ENCODE measurements at regions not wholly inside any gene's neighbourhood (a gene's known extent, or its start where the extent isn't known, plus 50 kb on each side); places are given as distances from the start of the nearest gene placed in this dataset.
"Not testable (repeated sequence)": the region's sequence is repeated elsewhere in the genome, so short reads cannot be mapped to it uniquely, and the experiment has no call there.

GRCh38 chr10:63829573-63830149, 308.5 kb downstream of the REEP3 start:
- H3K36me3 Mint-ChIP-seq: no peaks in the 10 kb centered on the region
- CTCF ChIA-PET: no interaction called here

DNA sequence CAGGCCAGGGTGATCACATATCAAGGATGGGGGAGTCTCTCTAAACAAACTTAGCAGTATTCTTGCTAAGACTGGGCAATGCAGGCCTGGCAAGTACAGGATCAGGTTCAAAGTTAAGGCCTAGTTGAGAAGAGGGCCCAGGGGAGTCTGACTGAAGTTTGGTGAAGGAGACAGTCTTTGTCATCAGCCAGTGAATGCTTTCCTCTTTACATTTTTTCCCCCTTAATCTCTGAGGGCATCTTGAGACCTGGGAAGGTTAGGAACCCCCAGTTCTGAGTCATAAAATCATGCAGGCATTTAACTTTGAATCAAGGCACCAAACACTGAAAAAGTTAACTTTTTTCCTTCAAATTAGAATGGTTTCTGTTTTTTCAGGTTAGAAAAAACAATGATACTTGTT, 311.5 kb downstream of the REEP3 start:
- Histone ChIP-seq H3K27ac (ENCODE audit: low read depth, low read length) (no peak overlapping the region), H3K9me3 (ENCODE audit: low read length) (no peaks in the 10 kb centered on the region), H3K36me3 (ENCODE audit: insufficient read depth, low read length) (no peaks in the 10 kb centered on the region), H3K4me1 (ENCODE audit: insufficient read depth, low read length) (no peaks in the 10 kb centered on the region), H3K4me3 (ENCODE audit: low read length) (no peak overlapping the region), H3K27me3 (ENCODE audit: insufficient read depth, low read length, poor library complexity, severe bottlenecking) (no peaks in the 10 kb centered on the region)
- Mint-ChIP-seq H3K27me3 (peaks cover 2 to 22% of the 10 kb centered on the region in 2 donors), H3K9me3 (no peaks in the 10 kb centered on the region), H3K36me3 (no peaks in the 10 kb centered on the region), H3K4me1 (no peaks in the 10 kb centered on the region), H3K27ac (no peak overlapping the region), H3K4me3 (no peak overlapping the region)
- no peak for DNase-seq
- ChIA-PET CTCF (interaction anchor here (1.4 kb wide), 1 partner anchor 8 kb away, joined by 3 read pairs; no protein-coding TSS in a partner anchor), POLR2A (no interaction called here)

More at GRCh38 chr10:63829573-63830149, 308.5 kb downstream of the REEP3 start:
- H3K27me3 ChIP-seq (ENCODE audit: insufficient read depth, low read length, poor library complexity, severe bottlenecking): no peaks in the 10 kb centered on the region
- no peaks in the 10 kb centered on the region for H3K9me3 ChIP-seq (ENCODE audit: low read length)
- H3K4me3 ChIP-seq (ENCODE audit: low read length): no peak overlapping the region
- no peaks in the 10 kb centered on the region for H3K4me1 ChIP-seq (ENCODE audit: insufficient read depth, low read length)
- Mint-ChIP-seq H3K4me3 (no peak overlapping the region), H3K27me3 (peaks cover 6 to 15% of the 10 kb centered on the region in 2 donors), H3K27ac (no peak overlapping the region), H3K9me3 (no peaks in the 10 kb centered on the region), H3K4me1 (no peaks in the 10 kb centered on the region)
- DNase-seq: no peak
- POLR2A ChIA-PET: no interaction called here
- no peaks in the 10 kb centered on the region for H3K36me3 ChIP-seq (ENCODE audit: insufficient read depth, low read length)
- H3K27ac ChIP-seq (ENCODE audit: low read depth, low read length): no peak overlapping the region

DNA sequence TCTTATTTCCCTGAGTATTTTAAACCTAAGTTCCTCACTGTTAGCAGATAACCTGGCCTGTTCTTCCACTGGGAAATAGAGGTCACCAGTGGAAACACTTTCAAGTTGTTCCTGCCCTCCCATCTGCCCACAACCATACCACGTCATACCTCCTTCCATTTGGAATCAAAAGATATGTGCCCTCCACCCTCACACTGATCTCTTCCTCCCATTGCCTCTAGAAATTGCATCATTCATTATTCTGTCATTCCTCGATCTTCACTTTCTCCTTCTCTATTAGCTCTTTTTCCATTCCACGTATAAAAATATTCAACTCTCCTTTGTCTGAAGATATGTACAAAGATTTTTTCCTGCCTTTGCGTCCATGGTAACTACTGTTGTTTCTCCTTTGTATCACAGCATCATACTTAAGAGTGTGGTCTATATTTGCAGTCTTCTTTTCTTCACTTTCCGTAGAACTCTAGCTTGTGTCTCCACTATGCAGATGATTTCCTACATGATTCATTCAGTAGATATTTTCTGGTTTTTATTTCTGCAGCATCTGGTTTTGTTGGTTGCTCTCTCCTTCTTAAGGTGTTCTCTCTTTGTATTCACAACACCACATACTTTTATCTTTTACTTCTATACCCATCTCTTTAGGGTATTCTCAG, 312.3 kb downstream of the REEP3 start:
- H3K36me3 ChIP-seq (ENCODE audit: insufficient read depth, low read length): no peaks in the 10 kb centered on the region
- H3K4me3 ChIP-seq (ENCODE audit: low read length): no peak overlapping the region
- no peaks in the 10 kb centered on the region for H3K4me1 Mint-ChIP-seq
- no peak for DNase-seq
- H3K4me1 ChIP-seq (ENCODE audit: insufficient read depth, low read length): no peaks in the 10 kb centered on the region
- peaks cover 2 to 22% of the 10 kb centered on the region in 2 donors for H3K27me3 Mint-ChIP-seq
- no peaks in the 10 kb centered on the region for H3K9me3 Mint-ChIP-seq
- H3K9me3 ChIP-seq (ENCODE audit: low read length): no peaks in the 10 kb centered on the region
- H3K4me3 Mint-ChIP-seq: no peak overlapping the region
- no peaks in the 10 kb centered on the region for H3K36me3 Mint-ChIP-seq
- ChIA-PET POLR2A (no interaction called here), CTCF (no interaction called here)
- peak overlapping the region in 1 of 8 donors; percentile 33 for H3K27ac Mint-ChIP-seq
- H3K27ac ChIP-seq (ENCODE audit: low read depth, low read length): no peak overlapping the region
- no peaks in the 10 kb centered on the region for H3K27me3 ChIP-seq (ENCODE audit: insufficient read depth, low read length, poor library complexity, severe bottlenecking)

- no peaks in the 10 kb centered on the region for H3K4me1 Mint-ChIP-seq
- POLR2A ChIA-PET: no interaction called here
- CTCF ChIA-PET: no interaction called here
Measured at GRCh38 chr10:63836666-63837442, 315.7 kb downstream of the REEP3 start.

GRCh38 chr10:63841761-63842160, 320.6 kb downstream of the REEP3 start:
- Mint-ChIP-seq H3K36me3 (no peaks in the 10 kb centered on the region), H3K27me3 (peaks cover 4 to 30% of the 10 kb centered on the region in 2 donors), H3K9me3 (peaks cover 0 to 2% (median 0%) of the 10 kb centered on the region in 5 donors), H3K4me1 (no peaks in the 10 kb centered on the region), H3K27ac (no peak overlapping the region), H3K4me3 (no peak overlapping the region)
- Histone ChIP-seq H3K36me3 (ENCODE audit: insufficient read depth, low read length) (no peaks in the 10 kb centered on the region), H3K27ac (ENCODE audit: low read depth, low read length) (no peak overlapping the region), H3K27me3 (ENCODE audit: insufficient read depth, low read length, poor library complexity, severe bottlenecking) (no peaks in the 10 kb centered on the region), H3K4me3 (ENCODE audit: low read length) (no peak overlapping the region), H3K9me3 (ENCODE audit: low read length) (no peaks in the 10 kb centered on the region), H3K4me1 (ENCODE audit: insufficient read depth, low read length) (no peaks in the 10 kb centered on the region)
- ChIA-PET CTCF (interaction anchor here (1.2 kb wide), 1 partner anchor 10 kb away, joined by 3 read pairs; no protein-coding TSS in a partner anchor), POLR2A (no interaction called here)
- DNase-seq: no peak

More at GRCh38 chr10:63836666-63837442, 315.7 kb downstream of the REEP3 start:
- Mint-ChIP-seq H3K4me3 (no peak overlapping the region), H3K27me3 (peaks cover 3 to 24% of the 10 kb centered on the region in 2 donors), H3K36me3 (no peaks in the 10 kb centered on the region), H3K9me3 (no peaks in the 10 kb centered on the region), H3K27ac (no peak overlapping the region)
- H3K4me3 ChIP-seq (ENCODE audit: low read length): no peak overlapping the region
- no peaks in the 10 kb centered on the region for H3K9me3 ChIP-seq (ENCODE audit: low read length)
- no peak for DNase-seq
- no peak overlapping the region for H3K27ac ChIP-seq (ENCODE audit: low read depth, low read length)
- no peaks in the 10 kb centered on the region for H3K36me3 ChIP-seq (ENCODE audit: insufficient read depth, low read length)
- no peaks in the 10 kb centered on the region for H3K4me1 ChIP-seq (ENCODE audit: insufficient read depth, low read length)
- no peaks in the 10 kb centered on the region for H3K27me3 ChIP-seq (ENCODE audit: insufficient read depth, low read length, poor library complexity, severe bottlenecking)

- H3K9me3 ChIP-seq (ENCODE audit: low read length): no peaks in the 10 kb centered on the region
- Mint-ChIP-seq H3K36me3 (no peaks in the 10 kb centered on the region), H3K4me1 (no peaks in the 10 kb centered on the region), H3K27ac (no peak overlapping the region), H3K27me3 (peaks cover 4 to 34% of the 10 kb centered on the region in 2 donors), H3K9me3 (peaks cover 0 to 3% (median 0%) of the 10 kb centered on the region in 5 donors), H3K4me3 (no peak overlapping the region)
- no peak overlapping the region for H3K27ac ChIP-seq (ENCODE audit: low read depth, low read length)
- H3K36me3 ChIP-seq (ENCODE audit: insufficient read depth, low read length): no peaks in the 10 kb centered on the region
- H3K4me3 ChIP-seq (ENCODE audit: low read length): no peak overlapping the region
- no peaks in the 10 kb centered on the region for H3K4me1 ChIP-seq (ENCODE audit: insufficient read depth, low read length)
- H3K27me3 ChIP-seq (ENCODE audit: insufficient read depth, low read length, poor library complexity, severe bottlenecking): no peaks in the 10 kb centered on the region
- CTCF ChIA-PET: interaction anchor here (1.7 kb wide), 1 partner anchor 24 kb away, joined by 5 read pairs; no protein-coding TSS in a partner anchor
- POLR2A ChIA-PET: interaction anchor here (0.6 kb wide), 1 partner anchor 113 kb away, joined by 3 read pairs; no protein-coding TSS in a partner anchor
- no peak for DNase-seq
Measured at GRCh38 chr10:63843107-63843506, 321.9 kb downstream of the REEP3 start.

- H3K9me3 ChIP-seq (ENCODE audit: low read length); H3K27ac ChIP-seq (ENCODE audit: low read depth, low read length); H3K4me3 Mint-ChIP-seq; H3K4me1 Mint-ChIP-seq; DNase-seq; H3K4me3 ChIP-seq (ENCODE audit: low read length); POLR2A ChIA-PET; H3K27ac Mint-ChIP-seq; H3K36me3 Mint-ChIP-seq; H3K36me3 ChIP-seq (ENCODE audit: insufficient read depth, low read length); H3K4me1 ChIP-seq (ENCODE audit: insufficient read depth, low read length); CTCF ChIA-PET; H3K27me3 ChIP-seq (ENCODE audit: insufficient read depth, low read length, poor library complexity, severe bottlenecking); H3K9me3 Mint-ChIP-seq: not testable (repeated sequence)
- peaks cover 6 to 24% of the 10 kb centered on the region in 2 donors for H3K27me3 Mint-ChIP-seq
Measured at GRCh38 chr10:63848871-63849270, 327.7 kb downstream of the REEP3 start.

DNA sequence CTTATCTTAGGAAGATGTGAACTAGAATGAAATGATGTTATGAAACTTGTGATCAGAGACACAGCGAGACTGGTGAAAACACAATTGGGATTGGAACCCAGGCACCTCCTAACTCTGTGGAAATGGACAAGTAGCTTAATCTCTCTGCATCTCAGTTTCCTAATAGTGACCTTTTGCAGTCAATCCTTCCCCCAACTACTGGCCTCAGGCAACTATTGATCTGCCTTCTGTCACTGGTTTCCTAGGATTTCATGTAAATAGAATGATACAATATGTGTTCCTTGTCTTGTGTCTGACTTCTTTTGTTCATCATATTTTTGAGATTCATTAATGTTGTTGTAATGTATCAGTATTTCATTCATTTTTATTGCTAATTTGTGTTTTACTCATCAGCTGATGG, 341.7 kb downstream of the REEP3 start:
- Mint-ChIP-seq H3K36me3 (peaks cover 0 to 2% (median 0%) of the 10 kb centered on the region in 3 donors), H3K4me3 (no peak overlapping the region), H3K4me1 (peaks cover 9 to 12% (median 9%) of the 10 kb centered on the region in 3 donors), H3K27me3 (peaks cover 29 to 50% of the 10 kb centered on the region in 2 donors), H3K9me3 (peaks cover 0 to 4% (median 1%) of the 10 kb centered on the region in 5 donors), H3K27ac (no peak overlapping the region)
- peaks cover 8% of the 10 kb centered on the region for H3K4me1 ChIP-seq (ENCODE audit: insufficient read depth, low read length)
- no peak overlapping the region for H3K4me3 ChIP-seq (ENCODE audit: low read length)
- POLR2A ChIA-PET: no interaction called here
- no peak for DNase-seq
- H3K27ac ChIP-seq (ENCODE audit: low read depth, low read length): no peak overlapping the region
- no peaks in the 10 kb centered on the region for H3K9me3 ChIP-seq (ENCODE audit: low read length)
- H3K36me3 ChIP-seq (ENCODE audit: insufficient read depth, low read length): no peaks in the 10 kb centered on the region
- no peaks in the 10 kb centered on the region for H3K27me3 ChIP-seq (ENCODE audit: insufficient read depth, low read length, poor library complexity, severe bottlenecking)
- CTCF ChIA-PET: no interaction called here

All from CD8-positive, alpha-beta memory T cell (primary cell).